ENCODE measurements at regions not wholly inside any gene's neighbourhood (a gene's known extent, or its start where the extent isn't known, plus 50 kb on each side); places are given as distances from the start of the nearest gene placed in this dataset.

DNA sequence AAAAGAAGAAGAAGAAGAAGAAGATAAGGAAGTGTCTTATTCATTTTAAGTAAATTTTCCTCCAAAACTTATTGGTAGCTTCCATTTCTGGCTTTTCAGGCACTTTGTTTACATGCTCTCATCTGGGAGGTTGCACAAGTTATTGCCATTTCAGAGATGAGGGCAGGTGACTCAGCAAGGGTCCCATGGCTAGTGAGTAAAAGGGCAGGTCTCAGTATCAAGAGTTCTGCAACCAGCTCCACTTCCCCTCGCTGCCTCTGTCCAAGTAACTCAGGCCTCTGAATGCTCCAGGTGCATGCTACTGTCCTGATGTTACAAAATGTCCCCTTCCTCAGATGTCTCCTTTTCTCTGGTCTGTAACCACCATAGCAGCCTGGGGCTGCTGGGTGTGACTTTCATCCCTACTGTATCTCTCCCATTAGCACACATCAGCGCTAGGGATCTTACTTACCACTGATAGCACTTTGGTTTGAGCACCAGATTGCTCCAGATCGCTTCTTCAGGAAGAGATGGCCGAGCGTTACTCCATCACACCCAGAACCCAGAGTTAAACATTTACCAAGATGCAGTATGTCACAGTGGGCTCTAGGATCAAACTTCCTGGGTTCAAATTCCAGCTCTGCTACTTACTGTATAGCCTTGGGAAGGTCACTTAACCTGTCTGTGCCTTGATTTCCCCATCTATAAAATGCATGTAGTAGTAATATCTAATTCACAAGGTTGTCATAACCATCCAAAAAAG is 57.4 kb upstream of the LAPTM4A start:
- no peak for DNase-seq

DNA sequence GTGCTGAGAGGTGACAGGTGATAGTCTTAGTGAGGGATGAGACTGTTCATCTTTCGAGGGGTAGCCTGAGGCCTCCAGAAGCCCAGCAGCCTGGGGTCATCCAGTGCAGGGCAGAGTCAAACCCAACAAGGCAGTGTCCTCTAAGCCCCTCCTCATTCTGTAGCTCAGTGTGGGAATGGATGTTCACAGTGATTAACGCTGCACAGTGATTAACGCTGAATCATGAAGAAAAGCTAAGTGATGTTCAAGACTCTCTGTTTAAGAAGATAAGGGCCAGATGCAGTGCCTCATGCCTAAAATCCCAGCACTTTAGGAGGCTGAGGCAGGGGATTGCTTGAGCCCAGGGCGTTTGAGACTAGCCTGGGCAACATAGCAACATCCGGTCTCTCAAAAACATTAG is 56.3 kb upstream of the LAPTM4A start:
- no peak for DNase-seq

DNA sequence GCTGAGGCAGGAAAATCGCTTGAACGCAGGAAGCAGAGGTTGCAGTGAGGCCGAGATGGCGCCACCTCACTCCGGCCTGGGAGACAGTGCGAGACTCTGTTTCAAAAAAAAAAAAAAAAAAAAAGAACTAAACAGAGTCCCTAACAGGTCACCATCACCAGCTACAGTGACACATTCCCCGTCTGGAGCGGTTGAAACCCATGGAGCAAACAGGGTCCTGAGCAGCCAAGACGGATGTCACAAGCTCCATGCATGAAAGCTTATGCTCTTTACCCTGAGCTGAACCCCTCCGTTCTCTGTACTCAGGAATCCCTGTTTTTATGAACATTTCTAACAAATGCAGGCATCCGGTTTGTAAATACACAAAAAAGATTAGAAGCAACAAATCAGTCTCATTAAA is 55.9 kb upstream of the LAPTM4A start:
- no peak for DNase-seq

DNA sequence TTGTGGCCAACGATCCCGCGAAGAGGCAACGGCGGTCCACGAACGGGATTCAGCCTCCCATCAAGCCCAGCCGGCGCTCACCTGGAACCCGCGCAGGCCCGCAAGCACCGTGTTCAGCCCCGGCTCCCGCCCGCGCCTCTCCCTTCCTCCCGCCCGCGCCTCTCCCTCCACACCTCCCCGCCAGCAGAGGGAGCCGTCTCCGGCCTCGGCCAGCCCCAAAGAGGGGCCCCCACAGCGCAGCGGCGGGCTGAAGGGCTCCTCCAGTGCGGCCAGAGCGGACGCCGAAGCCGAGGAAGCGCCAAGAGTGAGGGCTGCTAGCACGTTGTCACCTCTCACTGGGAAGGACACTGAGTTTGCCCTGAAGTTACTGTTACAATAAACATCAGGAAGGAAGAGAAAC is 55.3 kb upstream of the LAPTM4A start:
- peak; percentile 63 for DNase-seq

DNA sequence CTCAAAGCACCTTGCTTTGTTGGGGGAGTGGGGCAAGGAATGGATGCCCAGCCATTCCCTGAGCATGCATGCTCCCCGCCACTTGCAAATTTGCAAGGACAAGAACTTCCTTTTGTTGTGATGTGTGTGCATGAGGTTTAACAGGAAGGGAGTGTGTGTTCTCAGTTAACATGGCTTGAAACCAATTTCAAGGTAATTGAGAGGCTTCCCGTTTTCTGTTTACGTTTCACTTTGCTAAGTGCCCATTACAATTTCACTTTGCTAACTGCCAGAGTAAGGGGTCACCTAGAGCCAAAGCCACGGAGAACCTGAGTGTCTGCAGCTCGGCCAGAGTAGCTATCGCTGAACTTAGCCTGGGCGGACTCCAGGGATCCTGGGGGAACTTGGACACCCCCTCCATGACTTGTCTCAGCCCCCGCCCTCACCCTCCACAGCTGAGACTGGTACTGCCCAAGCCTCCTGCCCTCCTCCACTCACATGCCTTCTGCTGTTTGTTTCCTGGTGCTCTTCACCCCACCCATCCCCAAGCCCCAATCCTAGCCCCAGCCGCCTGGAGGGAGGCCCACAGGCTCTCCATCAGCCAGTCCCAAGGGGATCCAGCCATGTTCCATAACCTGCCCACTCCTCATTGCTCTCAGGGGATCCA is 53.6 kb upstream of the LAPTM4A start:
- DNase-seq = no peak

DNA sequence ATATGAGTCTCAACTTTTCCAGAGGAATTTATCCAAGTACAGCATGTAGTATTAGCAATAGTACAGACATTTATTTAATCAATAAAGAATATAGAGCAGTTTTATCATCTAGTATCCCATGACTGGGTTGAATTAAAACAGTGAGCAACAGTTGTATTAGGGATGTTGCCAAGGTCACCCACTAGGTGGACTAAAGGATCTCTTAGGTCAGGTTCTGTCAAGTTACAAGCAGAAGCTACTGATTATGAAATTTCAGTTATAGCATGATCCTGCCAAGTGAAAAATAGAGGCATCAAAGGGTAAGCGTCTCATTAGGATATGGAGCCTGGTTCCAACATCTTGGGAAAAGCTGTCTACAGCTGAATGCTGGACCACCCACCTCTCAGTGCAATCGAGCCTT is 52.1 kb upstream of the LAPTM4A start:
- DNase-seq = no peak

Data from right forelimb (tissue), 1 donor.